PFSK-1 (cell line): ENCODE measurements at regions not wholly inside any gene's neighbourhood (a gene's known extent, or its start where the extent isn't known, plus 50 kb on each side); places are given as distances from the start of the nearest gene placed in this dataset.

Experiments used
- POLR2AphosphoS5 ChIP-seq: IDR thresholded peaks from 2 replicates; pipeline ENCODE4 v1.6.1; 2012; ENCODE audit warnings: low read depth, mild to moderate bottlenecking, control low read depth, low read length, moderate library complexity
- REST ChIP-seq, 2 experiments: IDR thresholded peaks; 2 replicates each; pipeline versions ENCODE4 v1.6.1 to v1.8.0; 2011 to 2012; ENCODE audit warnings: low read depth in 2 of 2, low read length in 2 of 2, control low read depth in 1 of 2, inconsistent platforms in 1 of 2, mild to moderate bottlenecking in 1 of 2, moderate library complexity in 1 of 2; ENCODE audit not compliant: insufficient read depth in 1 of 2
- TAF1 ChIP-seq: IDR thresholded peaks from 2 replicates; pipeline ENCODE4 v1.6.1; 2012; ENCODE audit warnings: low read length, control low read depth, borderline replicate concordance; ENCODE audit not compliant: insufficient read depth

GRCh38 chr15:35210370-35210769 lies 125.3 kb upstream of the NANOGP8 start:
- TF ChIP-seq POLR2AphosphoS5 (no peak), REST (IDR thresholded peaks at IDR 0.05; ENCODE audit: insufficient read depth in 1 of 2, low read depth in 2 of 2, low read length in 2 of 2) (no peak), TAF1 (no peak)
